DMS53 treated with DMSO at 0.1 percent for 48 hours (cell line): ENCODE measurements at regions not wholly inside any gene's neighbourhood (a gene's known extent, or its start where the extent isn't known, plus 50 kb on each side); places are given as distances from the start of the nearest gene placed in this dataset.
A peak's percentile ranks its signal among the peaks of the same experiment; 100 is the strongest.

Experiments
- DNase-seq: peaks from one replicate; lab custom pipeline; 2025; ENCODE audit not compliant: unreplicated experiment; lab: John Stamatoyannopoulos, UW

DNA sequence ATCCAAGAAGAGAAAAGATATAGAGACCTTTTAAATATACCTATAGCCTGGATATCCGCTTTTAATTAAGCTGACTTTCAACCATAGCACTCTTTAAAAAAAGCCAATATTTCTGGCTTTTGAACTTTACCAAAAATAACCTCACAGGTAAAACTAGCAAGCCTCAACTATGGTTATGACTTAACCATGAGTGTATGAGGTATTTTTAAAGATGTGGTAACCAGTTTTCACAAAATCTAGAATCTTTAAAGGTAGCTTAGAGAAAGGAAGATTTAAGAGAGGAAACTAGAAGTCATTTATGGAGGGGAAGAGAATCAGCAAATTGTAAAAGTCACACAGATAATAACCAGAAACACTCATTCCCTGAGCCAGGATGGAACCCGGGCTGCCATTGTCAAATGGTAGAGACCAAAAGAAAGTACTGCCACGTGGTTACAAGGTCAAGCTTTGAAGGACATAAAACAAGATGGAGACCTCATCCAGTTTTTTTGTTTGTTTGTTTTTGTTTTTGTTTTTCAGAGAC is 288.4 kb upstream of the RGS18 start:
- DNase-seq = no peak

DNA sequence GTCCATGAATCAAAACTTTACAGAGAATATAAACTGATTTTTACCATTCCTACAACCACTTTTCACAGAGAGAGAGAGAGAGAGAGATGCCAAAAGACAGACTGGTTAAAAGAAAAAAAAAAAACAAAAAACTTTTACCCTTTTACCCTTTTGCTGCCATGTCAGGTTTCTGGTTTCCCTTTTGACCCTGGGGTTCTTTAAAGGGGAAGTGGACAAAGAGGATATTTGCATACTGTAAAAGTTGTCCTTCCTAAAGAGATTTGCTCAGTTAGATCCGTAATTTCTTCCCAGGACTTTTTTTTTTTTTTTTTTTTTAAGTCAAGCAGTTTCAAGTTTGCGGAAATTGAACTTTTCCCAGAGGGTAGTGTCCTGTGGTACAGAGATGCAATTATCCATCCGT is 287.8 kb upstream of the RGS18 start:
- no peak for DNase-seq

DNA sequence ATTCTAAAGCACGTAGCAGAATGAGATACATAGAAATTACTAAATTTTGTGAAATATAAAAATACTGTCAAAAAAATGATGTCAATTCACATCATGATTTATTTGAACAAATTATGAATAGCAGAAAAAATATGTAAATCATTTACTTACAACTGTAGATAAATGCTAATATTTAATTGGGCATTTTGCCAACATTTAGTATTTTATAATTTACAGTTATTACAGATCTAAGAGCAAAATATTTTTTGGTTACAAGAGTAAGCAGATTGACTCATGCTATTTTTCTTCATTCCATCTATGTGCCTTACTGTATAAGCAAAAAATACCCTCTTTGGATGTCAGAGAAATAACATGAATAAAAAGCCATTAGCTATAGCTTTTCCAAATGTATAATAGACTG is 282.3 kb upstream of the RGS18 start:
- no peak for DNase-seq

DNA sequence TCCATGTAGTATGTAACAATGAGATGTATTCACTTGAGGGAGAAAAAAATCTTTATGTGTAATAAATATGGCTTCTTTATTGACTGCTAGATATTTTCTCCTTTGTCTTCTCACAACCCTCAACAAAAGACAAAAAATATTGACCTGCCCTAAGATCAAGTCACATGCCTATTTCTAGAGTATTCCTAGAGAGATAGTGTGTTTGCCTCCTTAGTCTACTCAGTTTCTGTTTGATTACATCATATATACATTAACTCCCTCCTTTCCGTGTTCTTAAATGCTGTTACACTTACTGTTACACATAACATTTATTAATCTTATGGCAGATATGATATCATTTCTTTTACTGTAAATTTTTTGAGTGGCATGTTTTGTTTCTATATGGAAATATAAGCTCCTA is 281.6 kb upstream of the RGS18 start:
- no peak for DNase-seq

DNA sequence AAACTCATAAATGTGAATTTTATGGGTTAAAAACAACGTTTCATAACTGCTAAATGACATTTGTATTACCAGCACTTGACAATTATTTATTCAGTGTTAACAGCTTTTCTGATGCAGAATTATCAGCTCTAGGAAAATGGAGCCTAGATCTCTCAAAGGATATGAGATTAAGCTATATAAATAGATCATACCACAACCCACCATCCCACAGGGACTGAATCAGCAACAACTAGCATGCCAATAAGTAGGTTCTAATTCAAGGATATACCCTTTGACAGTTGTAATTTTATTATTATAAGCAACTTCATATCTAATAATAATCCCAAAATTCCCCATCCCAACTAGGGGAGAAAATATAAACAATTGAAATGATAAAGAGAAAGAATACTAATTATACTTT is 275.4 kb upstream of the RGS18 start:
- no peak for DNase-seq

DNA sequence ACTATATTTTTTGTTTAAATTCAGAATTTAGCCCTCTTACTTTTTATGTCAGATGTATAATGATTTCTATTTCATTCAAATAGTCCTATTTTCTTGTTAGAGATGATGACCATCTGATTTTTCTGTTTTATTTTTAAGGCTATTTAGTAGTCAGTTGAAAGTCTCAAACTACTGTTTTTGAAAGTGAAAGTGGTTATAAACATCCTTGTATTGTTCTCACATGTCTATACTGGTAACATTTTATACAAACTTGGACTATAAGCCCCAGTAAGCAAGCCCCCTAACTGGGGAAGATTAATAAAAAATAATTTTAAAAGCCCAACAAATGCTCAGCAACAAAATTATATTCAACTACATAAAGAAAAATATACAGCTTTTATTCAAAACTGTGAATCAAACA is 271.3 kb upstream of the RGS18 start:
- no peak for DNase-seq

DNA sequence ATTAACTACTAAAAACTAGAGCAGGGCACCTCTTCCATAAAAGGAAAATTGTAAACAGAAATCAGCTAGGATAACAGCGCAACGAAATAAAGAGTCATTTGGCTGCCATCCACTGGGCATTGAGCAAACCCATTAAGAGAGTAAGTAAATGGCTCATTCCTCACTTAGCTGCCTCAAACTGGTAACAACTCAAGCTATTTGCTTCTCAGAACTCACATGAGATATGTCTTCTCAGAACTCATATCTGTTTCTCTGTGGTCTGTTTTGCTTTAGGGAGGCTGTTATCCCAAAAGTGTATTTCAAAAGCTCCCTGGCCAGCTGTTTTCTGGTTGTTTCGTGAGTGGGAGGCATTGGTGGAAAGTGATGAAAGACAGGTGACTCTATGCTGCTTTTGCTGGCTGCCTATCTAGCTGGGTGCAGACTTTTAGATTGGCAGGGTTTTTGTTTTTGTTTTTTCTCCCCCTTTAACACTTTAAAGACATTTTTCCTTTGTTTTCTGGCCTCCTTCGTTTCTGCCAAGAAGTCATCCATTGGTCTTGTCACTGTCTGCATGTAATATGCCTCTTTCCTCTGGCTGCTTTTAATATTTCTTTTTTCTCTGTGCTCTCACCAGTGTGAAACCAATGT is 269.2 kb upstream of the RGS18 start:
- DNase-seq = no peak

DNA sequence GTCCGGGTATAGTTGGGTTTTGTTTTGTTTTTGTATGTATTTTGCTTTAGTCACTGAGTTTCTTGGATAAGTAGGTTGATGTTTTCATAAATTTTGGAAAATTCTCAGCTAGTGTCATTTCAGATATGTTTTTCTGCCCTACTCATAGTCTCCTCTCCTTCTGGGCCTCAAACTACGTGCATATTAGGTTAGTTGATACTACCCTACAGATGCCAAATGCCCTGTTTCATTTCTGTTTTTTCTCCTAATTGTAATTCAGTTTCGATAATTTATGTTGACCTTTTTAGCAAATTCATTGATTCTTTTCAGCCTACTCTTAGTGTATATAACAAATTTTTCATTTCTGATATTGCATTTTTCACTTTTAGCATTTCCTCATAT is 268.6 kb upstream of the RGS18 start:
- no peak for DNase-seq

DNA sequence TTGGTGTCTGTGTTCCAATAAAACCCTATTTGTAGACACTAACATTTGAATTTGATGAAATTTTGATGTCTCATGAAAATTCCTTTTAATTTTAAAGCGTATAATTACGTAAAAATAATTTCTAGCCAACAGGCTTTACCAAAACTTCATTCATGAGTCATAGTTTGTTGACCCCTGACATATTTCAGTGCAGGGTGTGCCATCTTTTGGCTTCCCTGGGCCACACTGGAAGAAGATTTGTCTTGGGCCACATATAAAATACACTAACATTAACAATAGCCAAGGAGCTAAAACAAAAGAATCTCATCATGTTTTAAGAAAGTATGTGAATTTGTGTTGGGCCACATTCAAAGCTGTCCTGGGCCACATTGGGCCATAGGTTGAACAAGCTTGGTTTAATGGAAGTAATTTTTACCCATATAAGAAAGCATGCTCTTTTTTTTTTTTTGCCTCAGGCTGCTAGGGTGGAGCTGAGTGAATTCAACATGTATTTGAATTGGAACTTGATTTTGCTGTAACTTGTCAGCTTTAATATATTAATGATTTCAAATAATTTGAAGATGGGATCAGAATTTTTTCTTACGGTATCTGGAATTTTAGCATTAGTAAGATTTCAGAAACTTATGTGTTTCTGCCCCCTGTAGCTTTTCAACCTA is 267.7 kb upstream of the RGS18 start:
- no peak for DNase-seq

DNA sequence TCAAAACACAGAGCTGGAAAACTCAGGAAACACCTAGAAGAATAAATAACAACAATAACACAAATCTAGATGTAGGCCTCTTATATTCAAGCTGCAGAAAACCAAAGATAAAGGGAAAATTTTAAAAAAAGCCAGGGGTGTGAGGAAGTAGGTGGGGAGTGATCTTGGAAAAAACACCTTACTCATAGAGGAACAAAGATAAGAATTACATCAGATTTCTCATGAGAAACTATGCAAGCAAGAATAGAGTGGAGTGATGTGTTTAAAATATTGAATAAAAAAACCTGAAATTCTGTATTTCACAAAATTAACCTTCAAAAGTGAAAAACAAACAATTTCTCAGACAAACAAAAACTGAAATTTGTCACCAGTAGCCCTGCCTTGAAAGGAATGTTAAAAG is 265.5 kb upstream of the RGS18 start:
- no peak for DNase-seq

DNA sequence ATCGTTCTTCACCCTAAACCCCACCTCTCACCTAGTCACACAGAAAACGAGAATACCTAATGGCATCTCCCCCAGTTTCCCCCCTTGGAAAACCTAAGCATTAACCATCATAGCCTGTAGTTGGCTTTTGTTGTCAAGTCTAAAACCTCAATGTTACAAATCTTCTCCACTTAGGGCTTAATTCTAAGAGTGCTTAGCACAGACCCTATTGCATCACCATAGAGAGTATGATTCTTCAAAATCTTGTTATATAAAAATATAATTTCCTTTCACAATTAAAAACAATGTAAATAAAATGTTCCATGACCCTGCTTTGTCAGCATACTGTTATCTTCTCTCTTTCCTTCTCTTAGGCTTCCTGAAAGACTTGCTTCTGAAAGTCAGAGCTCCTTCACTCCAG is 263.2 kb upstream of the RGS18 start:
- no peak for DNase-seq

DNA sequence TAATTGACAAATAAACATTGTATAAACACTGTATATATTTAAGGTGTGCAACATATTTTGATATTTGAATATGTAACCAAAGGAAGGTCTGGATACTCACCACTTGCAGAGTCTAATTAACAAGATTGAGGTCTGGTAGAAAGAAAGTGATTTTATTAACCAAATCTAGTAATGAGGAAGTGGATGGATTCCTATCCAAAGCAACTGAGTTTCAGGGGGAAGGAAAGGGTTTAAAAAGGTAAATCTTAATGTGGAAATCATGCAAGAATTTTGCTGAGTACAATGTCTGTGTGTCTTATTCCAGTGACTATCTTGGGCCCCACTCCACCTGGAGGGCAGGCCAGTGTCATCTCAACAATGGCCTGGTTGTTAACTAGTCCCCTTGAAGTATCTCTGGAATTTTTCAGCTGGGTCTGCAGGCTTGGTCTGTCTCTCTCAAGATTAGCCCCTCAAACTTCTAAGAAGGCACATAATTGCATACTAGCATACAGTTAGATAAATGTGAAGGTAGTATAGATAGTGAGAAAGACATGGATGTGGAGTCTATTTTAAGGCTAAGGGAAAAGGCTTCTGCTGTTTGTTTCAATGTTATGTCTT is 262.7 kb upstream of the RGS18 start:
- DNase-seq = no peak

DNA sequence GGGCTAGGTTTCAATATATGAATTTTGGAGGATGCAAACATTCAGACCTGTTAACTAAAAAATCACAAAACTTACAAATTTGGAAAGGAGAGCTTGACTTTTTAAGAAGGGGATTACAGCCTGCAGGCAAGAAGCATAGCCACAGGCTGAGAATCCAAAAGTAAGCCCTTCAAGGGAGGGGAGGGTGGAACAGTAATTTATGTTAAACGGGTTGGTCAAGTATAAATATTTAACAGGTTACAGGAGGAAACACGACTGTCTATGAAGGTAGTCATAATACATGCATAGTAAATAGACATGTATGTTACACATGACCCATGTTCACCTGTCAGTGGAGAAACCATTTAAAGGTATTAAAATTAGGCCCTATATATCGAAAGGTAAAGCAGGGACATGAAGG is 261.1 kb upstream of the RGS18 start:
- DNase-seq = no peak

DNA sequence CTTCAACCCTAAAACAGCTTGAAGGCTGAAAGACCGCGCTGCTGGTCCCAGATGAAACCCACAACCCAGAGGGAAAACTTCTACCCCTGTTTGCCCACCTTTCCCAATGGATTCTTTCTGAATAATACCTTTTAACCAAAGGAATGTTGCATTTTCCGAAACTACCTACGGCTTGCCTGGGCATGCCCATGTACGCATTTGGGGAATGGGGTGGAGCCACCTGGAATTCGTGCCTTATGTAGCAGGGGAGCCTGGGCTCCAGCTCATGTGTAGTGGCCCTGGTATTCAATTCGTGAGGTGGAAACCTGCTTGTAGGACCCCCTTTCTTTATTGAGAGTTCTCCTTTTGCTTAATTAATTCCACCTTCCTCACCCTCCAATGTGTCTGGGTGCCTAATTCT is 256.6 kb upstream of the RGS18 start:
- DNase-seq = no peak

DNA sequence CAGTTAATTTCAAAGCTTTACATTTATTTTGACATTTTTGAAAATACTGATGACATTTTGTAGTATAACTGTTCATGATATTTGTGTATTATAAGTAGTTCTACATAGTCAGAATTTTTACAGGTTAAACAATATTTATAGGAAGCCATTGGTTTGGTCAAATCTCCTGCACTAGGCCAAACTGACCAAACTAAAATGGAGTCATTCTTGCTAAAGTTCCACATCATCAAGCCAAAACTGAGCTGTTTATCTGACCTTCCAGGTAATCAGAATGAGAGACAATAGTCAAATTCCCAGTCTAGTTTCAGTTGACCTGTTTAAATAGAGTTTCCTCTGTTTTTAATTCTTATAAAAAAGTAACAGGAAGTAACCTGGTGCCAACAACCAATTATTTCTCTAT is 253.3 kb upstream of the RGS18 start:
- no peak for DNase-seq

DNA sequence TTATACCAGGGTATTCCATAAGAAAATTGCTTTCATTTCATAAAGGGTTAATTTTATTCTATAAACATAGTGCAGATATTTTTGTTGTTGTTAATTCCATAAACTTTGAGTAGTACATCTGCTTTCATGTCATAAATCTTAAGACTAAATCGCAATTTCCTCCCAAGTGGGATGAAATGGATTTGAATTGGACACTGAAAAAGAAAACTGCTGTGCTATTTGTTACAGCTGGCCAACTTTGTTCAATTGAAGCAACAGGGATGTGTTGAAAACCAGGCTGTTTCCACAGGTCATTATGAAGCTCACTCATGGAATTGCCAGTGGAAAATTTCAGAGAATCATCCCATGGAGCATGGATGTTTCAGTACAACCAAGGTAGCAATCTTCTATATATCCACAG is 252.5 kb upstream of the RGS18 start:
- no peak for DNase-seq

DNA sequence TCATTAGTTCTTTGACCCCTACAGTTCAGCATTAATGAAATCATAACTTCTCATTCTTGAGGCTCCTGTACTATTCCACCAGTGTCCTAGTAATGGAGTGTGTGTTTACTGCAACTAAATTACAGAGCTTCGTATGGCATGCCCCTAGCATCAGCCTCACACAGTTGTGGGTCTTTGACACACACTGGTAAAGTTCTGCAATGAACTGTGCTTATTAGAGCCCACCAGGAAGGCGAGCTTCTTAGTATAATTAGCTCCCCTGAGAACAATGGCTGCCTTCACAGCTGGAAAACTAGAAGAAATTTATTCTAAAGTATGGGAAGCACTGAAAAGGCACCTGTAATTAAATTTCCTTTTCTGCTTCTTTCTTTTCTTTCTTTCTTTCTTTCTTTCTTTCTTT is 251.1 kb upstream of the RGS18 start:
- DNase-seq = no peak

DNA sequence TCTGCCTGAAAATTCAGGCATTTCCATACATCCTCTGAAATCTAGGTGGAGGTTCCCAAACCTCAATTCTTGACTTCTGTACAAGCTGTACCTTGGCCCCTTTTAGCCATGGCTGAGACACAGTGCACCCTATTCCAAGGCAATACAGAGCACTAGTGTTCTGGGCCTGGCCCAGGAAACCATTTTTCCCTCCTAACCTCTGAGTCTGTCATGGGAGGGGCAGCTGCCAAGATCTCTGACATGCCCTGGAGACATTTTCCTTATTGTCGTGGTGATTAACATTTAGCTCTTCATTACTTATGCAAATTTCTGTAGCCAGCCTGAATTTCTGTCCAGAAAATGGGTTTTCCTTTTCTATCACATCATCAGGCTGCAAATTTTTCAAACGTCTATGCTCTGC is 248.0 kb upstream of the RGS18 start:
- DNase-seq = no peak

DNA sequence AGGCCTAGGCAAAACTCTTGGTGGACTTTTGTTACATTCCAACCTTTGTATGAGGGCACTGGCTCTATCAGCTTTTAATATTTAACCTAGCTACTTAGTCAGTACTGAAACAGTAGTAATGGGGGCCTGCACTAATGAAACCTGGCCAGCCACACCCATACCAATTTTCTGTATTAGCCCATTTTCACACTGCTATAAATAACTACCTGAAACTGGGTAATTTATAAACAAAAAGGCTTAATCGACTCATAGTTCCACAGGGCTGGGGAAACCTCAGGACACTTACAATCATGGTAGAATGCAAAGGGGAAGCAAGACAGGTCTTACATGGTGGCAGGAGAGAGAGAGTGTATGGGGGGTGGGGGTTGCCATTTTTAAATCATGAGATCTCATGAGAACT is 245.7 kb upstream of the RGS18 start:
- DNase-seq = no peak

DNA sequence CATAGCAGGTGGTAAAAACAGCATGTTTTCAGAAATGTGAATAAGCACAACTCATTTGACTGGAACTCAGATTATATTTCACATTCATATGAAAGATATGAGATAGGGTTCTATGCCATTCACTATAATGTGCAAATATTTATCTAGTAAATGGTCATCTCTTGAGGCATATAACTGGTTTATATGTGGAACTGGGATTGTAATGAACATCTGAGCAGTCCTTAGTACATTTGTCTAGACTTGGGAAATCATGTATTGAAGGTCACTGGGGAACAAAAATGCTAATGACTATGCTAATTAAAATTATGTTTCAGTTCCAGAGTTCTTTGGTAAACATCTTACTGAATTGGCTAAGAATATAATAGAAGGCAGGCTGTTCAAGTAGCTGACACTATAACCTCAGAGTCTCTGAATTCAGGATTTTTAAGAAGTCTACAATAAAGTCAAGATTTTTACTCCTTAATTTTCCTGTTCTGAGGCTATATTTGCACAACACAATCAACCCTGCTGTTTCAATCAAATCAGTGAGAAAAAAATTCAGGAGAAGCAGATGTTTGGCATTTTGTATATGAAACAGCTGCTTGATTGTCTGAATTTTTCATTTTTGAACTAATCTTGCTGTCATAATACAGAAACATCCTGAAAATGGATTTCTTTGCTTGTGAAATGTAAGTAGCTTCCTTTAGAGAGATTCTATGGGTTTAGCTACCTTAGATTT is 244.8 kb upstream of the RGS18 start:
- DNase-seq = peak; percentile 75

DNA sequence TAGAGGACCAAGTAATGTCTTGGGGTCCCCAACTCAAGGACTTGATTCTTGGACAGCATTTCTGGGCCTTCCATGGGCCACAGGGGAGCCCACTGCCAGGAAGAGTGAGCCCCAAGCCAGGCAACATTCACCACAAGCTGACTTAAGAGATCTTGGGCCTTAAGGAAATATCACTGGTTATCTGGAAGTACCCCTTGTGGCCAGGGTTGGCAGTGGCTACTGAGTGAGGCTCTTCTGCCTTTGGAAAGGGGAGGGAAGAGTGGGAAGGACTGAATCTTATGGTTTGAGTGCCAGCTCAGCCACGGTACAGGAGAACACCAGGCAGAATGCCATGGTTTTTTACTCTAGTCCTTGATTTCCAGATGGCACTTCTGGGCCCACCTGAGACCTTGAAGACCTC is 228.9 kb upstream of the RGS18 start:
- DNase-seq = no peak

DNA sequence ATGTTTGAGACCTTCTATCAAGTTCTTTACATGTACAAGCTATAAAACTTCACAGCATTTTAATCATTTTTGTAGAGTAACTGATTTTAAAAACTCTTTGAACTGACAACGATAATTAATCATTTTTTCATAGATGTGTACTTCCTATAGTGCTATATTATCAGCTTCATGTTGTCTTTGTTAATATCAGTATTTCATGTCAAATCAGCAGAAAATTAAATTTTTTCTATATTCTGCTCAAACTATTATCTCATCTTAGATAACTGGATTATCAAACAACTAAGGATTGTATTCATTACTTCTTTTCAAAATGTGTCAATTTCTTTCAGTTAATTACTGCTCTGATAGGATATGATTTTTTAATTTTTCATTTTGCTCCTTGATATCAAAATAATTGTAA is 214.6 kb upstream of the RGS18 start:
- DNase-seq = no peak
